HG03354 (cell line): ENCODE measurements at regions not wholly inside any gene's neighbourhood (a gene's known extent, or its start where the extent isn't known, plus 50 kb on each side); places are given as distances from the start of the nearest gene placed in this dataset.
"Not testable (repeated sequence)": the region's sequence is repeated elsewhere in the genome, so short reads cannot be mapped to it uniquely, and the experiment has no call there.

ENCODE experiments used
- ATAC-seq: cut with Tn5 transposase; IDR thresholded peaks from one replicate; pipeline ENCODE4 v1.9.1; 2021; ENCODE audit warnings: mild to moderate bottlenecking; ENCODE audit not compliant: unreplicated experiment, poor library complexity, severe bottlenecking

GRCh38 chr2:194077366-194077765, 1579.7 kb upstream of the SLC39A10 start:
- no peak for ATAC-seq

GRCh38 chr2:194062401-194062800, 1594.6 kb upstream of the SLC39A10 start:
- no peak for ATAC-seq

GRCh38 chr2:194060269-194060668, 1596.8 kb upstream of the SLC39A10 start:
- ATAC-seq, result no peak

GRCh38 chr2:194054313-194054712, 1602.7 kb upstream of the SLC39A10 start:
- no peak for ATAC-seq

- no peak for ATAC-seq
Measured at GRCh38 chr2:194044321-194044720, 1612.7 kb upstream of the SLC39A10 start.

GRCh38 chr2:194021130-194021529, 1635.9 kb upstream of the SLC39A10 start:
- ATAC-seq, result not testable (repeated sequence)

- ATAC-seq, result no peak
Measured at GRCh38 chr2:194020155-194020554, 1636.9 kb upstream of the SLC39A10 start.

GRCh38 chr2:194015751-194016150, 1641.3 kb upstream of the SLC39A10 start:
- ATAC-seq, result no peak

GRCh38 chr2:194014639-194015038, 1642.4 kb upstream of the SLC39A10 start:
- ATAC-seq, result no peak

GRCh38 chr2:194004590-194005206, 1652.3 kb upstream of the SLC39A10 start:
- no peak for ATAC-seq

- no peak for ATAC-seq
Measured at GRCh38 chr2:194003911-194004310, 1653.1 kb upstream of the SLC39A10 start.

GRCh38 chr2:194002699-194003368, 1654.2 kb upstream of the SLC39A10 start:
- ATAC-seq, result no peak

- ATAC-seq, result no peak
Measured at GRCh38 chr2:193990868-193991267, 1666.2 kb upstream of the SLC39A10 start.

GRCh38 chr2:193989645-193990044, 1667.4 kb upstream of the SLC39A10 start:
- ATAC-seq, result no peak

- no peak for ATAC-seq
Measured at GRCh38 chr2:193988784-193989183, 1668.2 kb upstream of the SLC39A10 start.

- ATAC-seq, result no peak
Measured at GRCh38 chr2:193985272-193985671, 1671.8 kb upstream of the SLC39A10 start.

- no peak for ATAC-seq
Measured at GRCh38 chr2:193980599-193980998, 1676.4 kb upstream of the SLC39A10 start.

GRCh38 chr2:193973781-193974180, 1683.2 kb upstream of the SLC39A10 start:
- no peak for ATAC-seq

GRCh38 chr2:193966590-193966989, 1690.4 kb upstream of the SLC39A10 start:
- no peak for ATAC-seq

GRCh38 chr2:193965263-193965662, 1691.8 kb upstream of the SLC39A10 start:
- no peak for ATAC-seq

- ATAC-seq, result peak; percentile 68
Measured at GRCh38 chr2:193963472-193964119, 1693.4 kb upstream of the SLC39A10 start.
